ENCODE measurements at regions not wholly inside any gene's neighbourhood (a gene's known extent, or its start where the extent isn't known, plus 50 kb on each side); places are given as distances from the start of the nearest gene placed in this dataset.

DNA sequence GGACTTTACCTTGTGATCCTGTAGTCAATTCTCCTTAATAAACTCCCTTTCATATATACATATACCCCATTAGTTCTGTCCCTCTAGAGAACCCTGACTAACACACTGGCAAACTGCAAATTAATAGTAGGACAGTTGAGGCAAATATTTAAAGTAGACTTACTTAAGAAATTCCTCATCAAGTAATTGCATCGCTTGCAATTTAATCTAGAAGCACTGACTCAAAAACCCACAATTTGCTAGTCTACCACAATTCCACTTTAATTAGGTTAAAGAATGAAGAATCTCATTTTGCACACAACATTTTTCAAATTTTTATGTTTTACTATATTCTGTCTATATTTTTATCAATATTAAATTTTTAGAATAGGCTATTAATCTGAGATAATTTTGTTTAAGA is 188.1 kb downstream of the PLOD2 start:
- Histone ChIP-seq H2BK20ac (ENCODE audit: low read depth, low read length, poor library complexity, severe bottlenecking) (no peak overlapping the region), H2AFZ (ENCODE audit: low read length) (no peak overlapping the region), H3K4ac (ENCODE audit: low read depth, low read length) (no peak overlapping the region), H2BK5ac (ENCODE audit: insufficient read length, low read length) (no peak overlapping the region), H3K79me2 (ENCODE audit: insufficient read depth, low read length) (no peaks in the 10 kb centered on the region), H2BK120ac (ENCODE audit: low read depth, low read length, poor library complexity, severe bottlenecking) (no peak overlapping the region), H3K4me1 (ENCODE audit: insufficient read depth, low read length) (no peaks in the 10 kb centered on the region), H3K79me1 (ENCODE audit: insufficient read depth, low read depth, low read length, poor library complexity, severe bottlenecking) (no peaks in the 10 kb centered on the region), H3K23me2 (ENCODE audit: insufficient read length, low read depth, low read length, poor library complexity, severe bottlenecking) (no peaks in the 10 kb centered on the region), H3K56ac (ENCODE audit: insufficient read length, low read depth, low read length) (no peak overlapping the region), H4K91ac (ENCODE audit: insufficient read length, low read depth, low read length) (no peak overlapping the region), H4K5ac (ENCODE audit: insufficient read length, low read depth, low read length) (no peak overlapping the region), H3K9me3 (ENCODE audit: control insufficient read depth, low read depth, low read length) (no peaks in the 10 kb centered on the region), H4K20me1 (ENCODE audit: control insufficient read depth, insufficient read depth, insufficient read length) (no peaks in the 10 kb centered on the region), H3T11ph (ENCODE audit: low read length) (no peak overlapping the region), H2AK5ac (ENCODE audit: insufficient read length, low read length) (no peak overlapping the region), H2BK15ac (ENCODE audit: low read depth, low read length) (no peak overlapping the region), H3K27me3 (ENCODE audit: insufficient read depth, low read length) (no peaks in the 10 kb centered on the region), H3K23ac (ENCODE audit: insufficient read length, low read depth, low read length) (no peak overlapping the region), H2BK12ac (ENCODE audit: insufficient read length, low read depth, low read length) (no peak overlapping the region), H4K8ac (replicated peaks; ENCODE audit: insufficient read length, low read depth, low read length) (no peak overlapping the region), H3K9ac (ENCODE audit: extremely low read depth, insufficient read length, low read length) (no peak overlapping the region), H3K27ac (ENCODE audit: insufficient read length, low read depth, low read length) (no peak overlapping the region), H3K14ac (ENCODE audit: insufficient read depth, low read length) (no peak overlapping the region), H3K4me2 (ENCODE audit: insufficient read depth, insufficient read length, low read length) (no peak overlapping the region), H3K18ac (ENCODE audit: insufficient read length, low read depth, low read length) (no peak overlapping the region)
- no peak overlapping the region for H3K27ac Mint-ChIP-seq
- no peaks in the 10 kb centered on the region for H3K9me3 Mint-ChIP-seq
- no peak for DNase-seq
- H3K36me3 Mint-ChIP-seq (ENCODE audit: insufficient read depth in 1 of 3, low read depth in 3 of 3): no peaks in the 10 kb centered on the region
- H3K4me3 Mint-ChIP-seq: no peak overlapping the region
- TF ChIP-seq, protein P1, sequence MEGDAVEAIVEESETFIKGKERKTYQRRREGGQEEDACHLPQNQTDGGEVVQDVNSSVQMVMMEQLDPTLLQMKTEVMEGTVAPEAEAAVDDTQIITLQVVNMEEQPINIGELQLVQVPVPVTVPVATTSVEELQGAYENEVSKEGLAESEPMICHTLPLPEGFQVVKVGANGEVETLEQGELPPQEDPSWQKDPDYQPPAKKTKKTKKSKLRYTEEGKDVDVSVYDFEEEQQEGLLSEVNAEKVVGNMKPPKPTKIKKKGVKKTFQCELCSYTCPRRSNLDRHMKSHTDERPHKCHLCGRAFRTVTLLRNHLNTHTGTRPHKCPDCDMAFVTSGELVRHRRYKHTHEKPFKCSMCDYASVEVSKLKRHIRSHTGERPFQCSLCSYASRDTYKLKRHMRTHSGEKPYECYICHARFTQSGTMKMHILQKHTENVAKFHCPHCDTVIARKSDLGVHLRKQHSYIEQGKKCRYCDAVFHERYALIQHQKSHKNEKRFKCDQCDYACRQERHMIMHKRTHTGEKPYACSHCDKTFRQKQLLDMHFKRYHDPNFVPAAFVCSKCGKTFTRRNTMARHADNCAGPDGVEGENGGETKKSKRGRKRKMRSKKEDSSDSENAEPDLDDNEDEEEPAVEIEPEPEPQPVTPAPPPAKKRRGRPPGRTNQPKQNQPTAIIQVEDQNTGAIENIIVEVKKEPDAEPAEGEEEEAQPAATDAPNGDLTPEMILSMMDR (conservative IDR thresholded peaks at IDR 0.05): no peak
- no peaks in the 10 kb centered on the region for H3K27me3 Mint-ChIP-seq (ENCODE audit: low read depth)
- no peaks in the 10 kb centered on the region for H3K4me1 Mint-ChIP-seq
- no CpG with 5 or more reads among the region's 1 CpG for WGBS (ENCODE audit: extremely low coverage, insufficient read length, low lambda C conversion rate)

Measured in H9 (cell line).